Stimulated activated CD4-positive, alpha-beta T cell treated with anti-CD3 and anti-CD28 coated beads, Interleukin-15, amount 100 ng/mL, for 48 hours (primary cell): ENCODE measurements at regions not wholly inside any gene's neighbourhood (a gene's known extent, or its start where the extent isn't known, plus 50 kb on each side); places are given as distances from the start of the nearest gene placed in this dataset.
"Not testable (repeated sequence)": the region's sequence is repeated elsewhere in the genome, so short reads cannot be mapped to it uniquely, and the experiment has no call there.

Experiments used
- DNase-seq, 2 donors: peaks; one replicate each; pipeline ENCODE4 v3.0.0-alpha.2; 2020; ENCODE audit warnings: low read depth in 2 of 2

DNA sequence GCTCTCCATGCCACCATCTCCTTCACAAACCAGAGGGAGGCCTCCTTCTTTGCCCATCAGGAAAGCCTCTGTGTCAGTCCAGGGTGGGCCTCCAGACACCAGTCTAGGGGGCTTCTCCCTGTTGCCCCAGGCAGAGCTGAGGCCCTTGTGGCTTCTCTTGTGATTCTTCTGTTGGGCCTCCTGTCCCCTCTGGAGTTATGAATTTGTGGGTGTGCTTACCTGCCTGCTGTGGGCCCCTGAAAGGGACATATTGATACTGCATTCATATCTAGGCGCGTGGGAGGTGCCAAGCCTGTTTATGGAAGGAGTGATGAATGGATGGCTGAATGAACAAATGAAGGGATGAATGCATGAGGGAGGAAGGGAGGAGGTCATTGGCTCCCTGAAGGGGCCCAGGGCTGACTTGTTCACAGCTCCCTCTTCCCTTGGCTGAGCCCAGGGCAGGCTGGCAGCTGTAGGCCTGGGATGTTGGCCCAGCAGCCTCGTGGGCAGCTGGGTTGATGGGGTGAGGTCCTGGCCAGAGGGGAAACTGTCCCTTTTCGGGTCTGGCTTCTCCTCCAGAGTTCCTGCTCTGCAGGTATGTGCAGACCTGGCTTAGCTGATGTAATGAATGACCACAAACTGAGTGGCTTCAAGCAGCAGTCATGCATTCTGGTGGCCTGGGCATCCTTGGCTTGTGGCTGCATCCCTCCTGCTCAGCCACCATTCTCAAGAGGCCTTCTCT lies 195.4 kb downstream of the GOLGA6L6 start:
- DNase-seq, result no peak

- DNase-seq, result no peak
Observed at GRCh38 chr15:20345401-20345958, 196.1 kb downstream of the GOLGA6L6 start.

GRCh38 chr15:20344601-20345400 lies 196.8 kb downstream of the GOLGA6L6 start:
- DNase-seq, result no peak

GRCh38 chr15:20343395-20344211 lies 198.0 kb downstream of the GOLGA6L6 start:
- not testable (repeated sequence) for DNase-seq

GRCh38 chr15:20342601-20343394 lies 198.8 kb downstream of the GOLGA6L6 start:
- DNase-seq, result not testable (repeated sequence)

DNA sequence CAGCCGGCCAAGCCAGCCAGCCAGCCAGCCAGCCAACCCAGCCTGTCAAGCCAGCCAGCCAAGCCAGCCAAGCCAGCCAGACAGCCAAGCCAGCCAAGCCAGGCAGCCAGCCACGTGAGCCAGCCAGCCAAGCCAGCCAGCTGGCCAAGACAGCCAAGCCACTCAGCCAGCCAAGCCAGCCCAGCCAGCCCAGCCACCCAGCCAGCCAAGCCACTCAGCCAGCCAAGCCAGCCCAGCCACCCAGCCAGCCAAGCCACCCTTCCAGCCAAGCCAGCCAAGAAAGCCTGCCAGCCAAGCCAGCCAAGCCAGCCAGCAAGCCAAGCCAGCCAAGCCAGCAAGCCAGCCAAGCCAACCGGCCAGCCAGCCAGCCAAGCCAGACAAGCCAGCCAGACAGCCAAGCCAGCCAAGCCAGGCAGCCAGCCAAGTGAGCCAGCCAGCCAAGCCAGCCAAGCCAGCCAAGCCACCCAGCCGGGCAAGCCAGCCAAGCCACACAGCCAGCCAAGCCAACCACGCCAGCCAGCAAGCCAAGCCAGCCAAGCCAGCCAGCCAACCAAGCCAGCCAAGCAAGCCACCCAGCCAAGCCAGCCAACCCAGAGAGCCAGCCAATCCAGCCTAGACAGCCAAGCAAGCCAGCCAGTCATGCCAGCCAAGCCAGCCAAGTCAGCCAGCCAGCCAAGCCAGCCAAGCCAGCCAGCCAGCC lies 199.5 kb downstream of the GOLGA6L6 start:
- no peak for DNase-seq

DNA sequence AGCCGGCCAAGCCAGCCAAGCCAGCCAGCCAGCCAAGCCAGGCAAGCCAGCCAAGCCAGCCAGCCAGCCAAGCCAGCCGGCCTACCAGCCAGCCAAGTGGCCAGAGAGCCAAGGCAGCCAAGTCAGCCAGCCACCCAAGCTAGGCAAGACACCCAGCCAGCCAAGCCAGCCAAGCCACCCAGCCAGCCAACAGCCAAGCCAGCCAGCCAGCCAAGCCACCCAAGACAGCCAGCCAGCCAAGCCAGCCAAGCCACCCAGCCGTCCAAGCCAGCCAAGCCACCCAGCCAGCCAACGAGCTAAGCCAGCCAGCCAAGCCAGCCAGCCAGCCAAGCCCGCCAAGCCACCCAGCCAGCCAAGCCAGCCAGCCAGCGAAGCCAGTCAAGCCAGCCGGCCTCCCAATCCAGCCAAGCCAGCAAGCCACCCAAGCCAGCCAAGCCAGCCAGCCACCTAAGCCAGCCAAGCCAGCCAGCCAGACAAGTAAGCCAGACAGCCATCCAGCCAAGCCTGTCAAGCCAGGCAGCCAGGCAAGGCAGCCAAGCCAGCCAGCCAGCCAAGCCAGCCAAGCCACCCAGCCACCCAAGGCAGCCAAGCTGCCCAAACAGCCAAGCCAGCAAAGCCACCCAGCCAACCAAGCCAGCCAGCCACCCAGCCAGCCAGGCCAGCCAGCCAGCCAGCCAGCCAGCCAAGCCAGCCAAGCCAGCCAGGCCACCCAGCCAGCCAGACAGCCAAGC lies 200.5 kb downstream of the GOLGA6L6 start:
- DNase-seq, result no peak

- DNase-seq, result no peak
Observed at GRCh38 chr15:20340331-20340811, 201.2 kb downstream of the GOLGA6L6 start.

DNA sequence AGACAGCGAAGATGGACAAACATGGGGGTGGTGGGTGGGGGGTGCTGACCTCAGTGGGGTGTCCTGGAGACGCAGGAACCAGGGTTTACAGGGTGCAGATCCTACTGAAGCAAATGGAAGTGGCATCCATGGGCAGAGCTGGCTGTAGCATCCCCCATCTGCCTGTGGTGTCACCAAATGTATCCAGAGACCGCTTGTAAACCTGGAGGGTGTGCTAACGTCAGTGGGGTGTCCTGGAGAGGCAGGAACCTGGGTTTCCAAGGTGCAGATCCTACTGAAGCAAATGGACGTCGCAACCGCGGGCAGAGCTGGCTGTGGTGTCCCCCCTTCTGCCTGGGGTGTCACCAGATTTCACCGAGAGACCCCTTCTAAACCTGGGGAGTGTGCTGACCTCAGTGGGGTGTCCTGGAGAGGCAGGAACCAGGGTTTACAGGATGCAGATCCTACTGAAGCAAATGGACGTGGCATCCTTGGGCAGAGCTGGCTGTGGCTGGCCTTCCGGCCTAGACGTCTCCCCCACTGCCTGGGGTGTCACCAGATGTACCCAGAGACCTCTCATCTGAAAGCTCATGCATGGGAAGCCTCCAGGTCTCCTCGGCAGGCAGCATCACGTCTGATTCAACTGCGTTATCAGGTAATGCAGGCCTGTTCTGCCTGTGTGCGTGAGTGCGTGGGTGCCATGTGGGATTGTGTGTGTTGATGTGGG lies 202.4 kb downstream of the GOLGA6L6 start:
- not testable (repeated sequence) for DNase-seq

GRCh38 chr15:20338671-20339070 lies 202.9 kb downstream of the GOLGA6L6 start:
- DNase-seq, result not testable (repeated sequence)

- not testable (repeated sequence) for DNase-seq
Observed at GRCh38 chr15:20337238-20337637, 204.4 kb downstream of the GOLGA6L6 start.

DNA sequence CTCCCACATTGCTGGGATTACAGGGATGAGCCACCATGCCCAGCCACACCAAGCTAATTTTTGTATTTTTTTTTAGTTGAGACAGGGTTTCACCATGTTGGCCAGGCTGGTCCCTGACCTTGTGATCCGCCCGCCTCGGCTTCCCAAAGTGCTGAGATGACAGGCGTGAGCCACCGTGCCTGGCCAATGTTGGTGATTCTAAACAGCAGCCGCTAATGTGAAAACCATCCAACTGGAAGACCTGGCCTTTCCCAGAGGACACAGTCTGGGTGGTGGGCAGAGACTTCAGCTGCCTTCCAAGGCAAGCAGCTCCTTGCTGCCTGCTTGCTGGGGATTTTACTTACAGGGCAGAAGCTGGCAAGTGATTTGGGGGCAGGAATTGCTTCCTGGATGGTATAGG lies 207.1 kb downstream of the GOLGA6L6 start:
- DNase-seq, result not testable (repeated sequence)

DNA sequence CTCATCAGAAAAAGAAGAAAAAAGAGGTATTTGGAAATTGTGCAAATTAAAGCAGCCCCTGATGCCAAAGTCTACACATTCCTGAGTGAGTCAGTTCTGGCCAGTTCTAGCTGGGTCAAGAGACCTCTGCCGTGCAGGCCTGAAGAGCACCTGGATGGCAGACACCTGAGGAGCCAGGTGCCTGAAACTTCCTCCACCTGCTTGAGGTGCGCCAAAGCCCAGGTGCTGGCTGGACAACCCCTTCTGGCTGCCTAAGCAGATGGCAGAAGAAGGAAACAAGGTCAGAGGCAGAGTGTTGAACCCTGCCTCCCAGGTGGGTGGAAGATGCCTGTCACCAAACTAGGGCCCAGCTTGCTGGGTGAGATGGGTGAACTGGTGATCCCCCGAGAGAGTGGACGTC lies 215.8 kb downstream of the GOLGA6L6 start:
- not testable (repeated sequence) for DNase-seq

DNA sequence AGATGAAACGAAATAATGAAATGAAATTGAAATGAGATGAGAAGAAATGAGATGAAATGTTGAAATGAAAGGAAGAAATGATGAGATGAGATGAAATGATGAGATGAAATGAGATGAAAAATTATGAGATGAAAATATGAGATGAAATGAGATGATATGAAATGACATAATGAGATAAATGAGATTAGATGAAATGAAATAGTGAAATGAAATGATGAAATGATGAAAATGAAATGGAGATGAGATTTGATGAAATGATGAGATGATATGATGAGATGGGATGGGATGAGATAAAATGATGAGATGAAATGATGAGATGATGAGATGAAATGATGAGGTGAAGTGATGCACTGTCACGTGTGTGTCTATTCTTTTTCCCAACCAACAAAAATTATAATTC lies 224.5 kb downstream of the GOLGA6L6 start:
- DNase-seq, result not testable (repeated sequence)

GRCh38 chr15:20311014-20311680 lies 230.5 kb downstream of the GOLGA6L6 start:
- not testable (repeated sequence) for DNase-seq

DNA sequence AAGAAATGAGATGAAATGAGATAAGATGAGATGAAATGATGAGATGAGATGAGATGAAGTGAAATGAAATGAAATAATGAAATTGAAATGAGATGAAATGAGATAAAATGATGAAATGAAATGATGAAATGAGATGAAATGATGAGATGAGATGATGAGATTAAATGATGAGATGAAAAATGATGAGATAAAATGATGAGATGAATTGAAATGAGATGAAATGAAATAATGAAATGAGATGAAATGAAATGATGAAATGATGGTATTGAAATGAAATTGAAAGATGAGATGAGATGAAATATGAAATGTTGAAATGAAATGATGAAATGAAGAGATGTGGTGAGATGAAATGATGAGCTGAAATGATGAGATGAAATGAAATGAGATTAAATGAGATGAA lies 231.0 kb downstream of the GOLGA6L6 start:
- no peak for DNase-seq

DNA sequence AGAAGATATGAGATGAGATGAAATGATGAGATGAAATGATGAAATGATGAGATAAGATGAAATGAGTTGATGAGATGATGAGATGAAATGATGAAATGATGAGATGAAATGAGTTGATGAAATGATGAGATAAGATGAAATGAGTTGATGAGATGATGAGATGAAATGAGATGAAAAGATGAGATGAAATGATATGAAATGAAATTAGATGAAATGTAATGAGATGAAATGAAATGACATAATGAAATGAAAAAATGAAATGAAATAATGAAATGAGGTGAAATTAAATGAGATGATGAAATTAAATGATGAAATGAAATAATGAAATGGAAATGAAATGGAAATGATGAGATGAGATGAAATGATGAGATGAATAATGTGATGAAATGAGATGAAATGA lies 231.6 kb downstream of the GOLGA6L6 start:
- DNase-seq, result not testable (repeated sequence)

GRCh38 chr15:20309395-20309794 lies 232.2 kb downstream of the GOLGA6L6 start:
- not testable (repeated sequence) for DNase-seq
